Stomach (tissue), 8 donors: ENCODE measurements at regions not wholly inside any gene's neighbourhood (a gene's known extent, or its start where the extent isn't known, plus 50 kb on each side); places are given as distances from the start of the nearest gene placed in this dataset.

ENCODE experiments used
- DNase-seq, 2 donors: peaks; one replicate each; pipeline versions ENCODE4 v3.0.0 to v3.0.0-alpha.2; 2013 to 2019
- H3K27ac ChIP-seq, 5 donors: fragments of 200-600 bp in 4 of 5; sonication (generic) in 4 of 5; one replicate each; pipeline ENCODE4 v1.5.1; 2013 to 2019; ENCODE audit warnings: mild to moderate bottlenecking in 1 of 5, moderate library complexity in 1 of 5
- H3K27me3 ChIP-seq, 3 donors: fragments of 200-600 bp; sonication (generic); one replicate each; pipeline ENCODE4 v1.5.1; 2017 to 2019; ENCODE audit warnings: mixed run types in 1 of 3
- H3K36me3 ChIP-seq, 4 donors: fragments of 200-600 bp; sonication (generic); 1 replicate in 3 of 4; 2 replicates in 1 of 4; pipeline ENCODE4 v1.5.1; 2016 to 2019
- H3K4me1 ChIP-seq, 4 donors: fragments of 200-600 bp; sonication (generic); one replicate each; pipeline ENCODE4 v1.5.1; 2016 to 2019
- H3K4me3 ChIP-seq, 4 donors: fragments of 200-600 bp; sonication (generic) in 3 of 4; one replicate each; pipeline ENCODE4 v1.5.1; 2016 to 2019; ENCODE audit warnings: mild to moderate bottlenecking in 1 of 4
- H3K9me3 ChIP-seq, 4 donors: fragments of 200-600 bp; sonication (generic); one replicate each; pipeline ENCODE4 v1.5.1; 2016 to 2019
- EP300 ChIP-seq: sonication (generic); formaldehyde crosslinking; IDR thresholded peaks from one replicate; pipeline ENCODE4 v1.6.1; 2017; ENCODE audit warnings: antibody characterized with exemption
- POLR2A ChIP-seq, 4 donors: fragments of 450-650 bp; IDR thresholded peaks; one replicate each; pipeline ENCODE4 v1.6.1; 2016; ENCODE audit warnings: antibody characterized with exemption in 4 of 4, control low read depth in 2 of 4, mild to moderate bottlenecking in 1 of 4, moderate library complexity in 1 of 4
- POLR2AphosphoS5 ChIP-seq, 3 donors: sonication (generic); formaldehyde crosslinking; IDR thresholded peaks; one replicate each; pipeline ENCODE4 v1.6.1; 2016; ENCODE audit warnings: antibody characterized with exemption in 3 of 3
- WGBS, 5 donors: extraction: QIAGEN DNeasy Blood & Tissue Kit in 3 of 5; methylation state at CpG; one replicate each; pipeline versions ENCODE4 v1.1.5 to v1.1.7; 2013 to 2018; 5-methylcytosine and 5-hydroxymethylcytosine counted together
- intact Hi-C: fragments of 100-400 bp; cut with DNase I; formaldehyde crosslinking; loops from one replicate; pipeline ENCODE4 v1.15.1; 2023; ENCODE audit warnings: low total_unique reads
- TF ChIP-seq, protein P1 (sequence below), 7 experiments: fragments of 450-650 bp in 4 of 7; fragments of 200-600 bp in 3 of 7; sonication (generic) in 3 of 7; IDR thresholded peaks; one replicate each; pipeline ENCODE4 v1.5.1; 2016 to 2019; ENCODE audit warnings: antibody characterized with exemption in 7 of 7, control low read depth in 2 of 7, mild to moderate bottlenecking in 1 of 7
- donor health status: healthy with polysubstance abuse.
- donor health status: Bipolar disorder and iron deficiency.
- donor health status: healthy.

DNA sequence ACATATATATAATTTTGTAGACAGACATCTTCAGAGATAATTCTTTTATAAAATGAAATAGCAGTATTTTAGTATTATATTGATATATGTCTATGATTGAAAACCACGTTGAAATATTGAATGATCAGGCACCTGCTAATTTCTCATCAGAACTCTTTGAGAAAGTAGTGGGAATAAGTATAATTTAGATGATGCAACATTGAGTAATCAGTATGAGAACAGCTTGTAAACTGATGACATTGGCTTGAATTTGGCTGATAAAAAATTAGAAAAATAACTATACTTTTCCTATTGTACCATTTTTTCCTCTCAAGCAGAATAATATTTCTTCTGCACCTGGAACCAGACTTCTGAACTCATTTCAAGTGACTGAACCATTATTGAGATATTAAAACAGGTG lies 1316.8 kb downstream of the NCAM2 start:
- Histone ChIP-seq H3K36me3 (no peaks in the 10 kb centered on the region), H3K4me1 (no peaks in the 10 kb centered on the region), H3K4me3 (no peak overlapping the region), H3K27ac (no peak overlapping the region), H3K9me3 (peaks cover 0 to 24% (median 10%) of the 10 kb centered on the region in 4 donors), H3K27me3 (no peaks in the 10 kb centered on the region)
- intact Hi-C loops, result no loop called here
- no peak for DNase-seq
- TF ChIP-seq EP300, result no peak
- TF ChIP-seq POLR2A (IDR thresholded peaks at IDR 0.05), result no peak
- TF ChIP-seq, protein P1, sequence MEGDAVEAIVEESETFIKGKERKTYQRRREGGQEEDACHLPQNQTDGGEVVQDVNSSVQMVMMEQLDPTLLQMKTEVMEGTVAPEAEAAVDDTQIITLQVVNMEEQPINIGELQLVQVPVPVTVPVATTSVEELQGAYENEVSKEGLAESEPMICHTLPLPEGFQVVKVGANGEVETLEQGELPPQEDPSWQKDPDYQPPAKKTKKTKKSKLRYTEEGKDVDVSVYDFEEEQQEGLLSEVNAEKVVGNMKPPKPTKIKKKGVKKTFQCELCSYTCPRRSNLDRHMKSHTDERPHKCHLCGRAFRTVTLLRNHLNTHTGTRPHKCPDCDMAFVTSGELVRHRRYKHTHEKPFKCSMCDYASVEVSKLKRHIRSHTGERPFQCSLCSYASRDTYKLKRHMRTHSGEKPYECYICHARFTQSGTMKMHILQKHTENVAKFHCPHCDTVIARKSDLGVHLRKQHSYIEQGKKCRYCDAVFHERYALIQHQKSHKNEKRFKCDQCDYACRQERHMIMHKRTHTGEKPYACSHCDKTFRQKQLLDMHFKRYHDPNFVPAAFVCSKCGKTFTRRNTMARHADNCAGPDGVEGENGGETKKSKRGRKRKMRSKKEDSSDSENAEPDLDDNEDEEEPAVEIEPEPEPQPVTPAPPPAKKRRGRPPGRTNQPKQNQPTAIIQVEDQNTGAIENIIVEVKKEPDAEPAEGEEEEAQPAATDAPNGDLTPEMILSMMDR (IDR thresholded peaks at IDR 0.05), result no peak
- no peak for TF ChIP-seq POLR2AphosphoS5 (IDR thresholded peaks at IDR 0.05)
- 67 to 78% (median 72%) methylated on average over 1 of the region's 1 CpG for WGBS, 5 donors

- intact Hi-C loops, result no loop called here
- Histone ChIP-seq H3K4me3 (no peak overlapping the region), H3K9me3 (peaks cover 0 to 9% (median 6%) of the 10 kb centered on the region in 4 donors), H3K27ac (no peak overlapping the region), H3K4me1 (no peaks in the 10 kb centered on the region), H3K36me3 (no peaks in the 10 kb centered on the region), H3K27me3 (no peaks in the 10 kb centered on the region)
- 86 to 94% (median 91%) methylated on average over 1 of the region's 1 CpG for WGBS, 5 donors
- TF ChIP-seq POLR2AphosphoS5 (IDR thresholded peaks at IDR 0.05) (no peak), EP300 (no peak), POLR2A (IDR thresholded peaks at IDR 0.05) (no peak)
- TF ChIP-seq, protein P1 (IDR thresholded peaks at IDR 0.05), result no peak
- no peak for DNase-seq
Observed at GRCh38 chr21:22319435-22319834, 1321.2 kb downstream of the NCAM2 start.

- peak in 1 of 2 donors; percentile 26 for DNase-seq
- Histone ChIP-seq H3K36me3 (no peaks in the 10 kb centered on the region), H3K27ac (no peak overlapping the region), H3K27me3 (no peaks in the 10 kb centered on the region), H3K4me1 (no peaks in the 10 kb centered on the region), H3K9me3 (peaks cover 0 to 51% (median 10%) of the 10 kb centered on the region in 4 donors), H3K4me3 (no peak overlapping the region)
- intact Hi-C loops, result no loop called here
- WGBS, 5 donors, result 8 to 34% (median 22%) methylated on average over 1 of the region's 1 CpG
- no peak for TF ChIP-seq POLR2A (IDR thresholded peaks at IDR 0.05)
Observed at GRCh38 chr21:22342889-22343288, 1344.7 kb downstream of the NCAM2 start.

- Histone ChIP-seq H3K9me3 (peaks cover 0 to 50% (median 10%) of the 10 kb centered on the region in 4 donors), H3K4me3 (no peak overlapping the region), H3K4me1 (no peaks in the 10 kb centered on the region), H3K27ac (no peak overlapping the region), H3K36me3 (no peaks in the 10 kb centered on the region), H3K27me3 (no peaks in the 10 kb centered on the region)
- intact Hi-C loops, result no loop called here
- DNase-seq, result no peak
- TF ChIP-seq POLR2AphosphoS5 (IDR thresholded peaks at IDR 0.05) (no peak), POLR2A (IDR thresholded peaks at IDR 0.05) (no peak), EP300 (no peak)
- TF ChIP-seq, protein P1 (IDR thresholded peaks at IDR 0.05), result no peak
- WGBS, 5 donors, result 36 to 78% (median 49%) methylated on average over 2 of the region's 2 CpGs
Observed at GRCh38 chr21:22343303-22343702, 1345.1 kb downstream of the NCAM2 start.

GRCh38 chr21:22343721-22344120 lies 1345.5 kb downstream of the NCAM2 start:
- Histone ChIP-seq H3K4me3 (no peak overlapping the region), H3K36me3 (no peaks in the 10 kb centered on the region), H3K27me3 (no peaks in the 10 kb centered on the region), H3K9me3 (peaks cover 0 to 49% (median 10%) of the 10 kb centered on the region in 4 donors), H3K4me1 (no peaks in the 10 kb centered on the region), H3K27ac (no peak overlapping the region)
- TF ChIP-seq POLR2AphosphoS5 (IDR thresholded peaks at IDR 0.05), result no peak
- TF ChIP-seq EP300, result no peak
- TF ChIP-seq POLR2A (IDR thresholded peaks at IDR 0.05), result no peak
- TF ChIP-seq, protein P1 (IDR thresholded peaks at IDR 0.05), result no peak
- intact Hi-C loops, result no loop called here
- no peak for DNase-seq
